ENCODE measurements at regions not wholly inside any gene's neighbourhood (a gene's known extent, or its start where the extent isn't known, plus 50 kb on each side); places are given as distances from the start of the nearest gene placed in this dataset.

GRCh38 chr1:211183747-211184313 lies 49.9 kb upstream of the KCNH1 start:
- POLR2A ChIA-PET (ENCODE audit: unreplicated experiment): no interaction called here
- Histone ChIP-seq H2AK9ac (replicated peaks; ENCODE audit: low read depth, low read length, poor library complexity) (no peak overlapping the region), H3K9ac (ENCODE audit: low read depth, low read length) (no peak overlapping the region), H3K4me2 (ENCODE audit: low read depth, low read length) (no peak overlapping the region), H4K8ac (ENCODE audit: low read depth in 2 of 2, low read length in 2 of 2) (no peak overlapping the region), H3K14ac (replicated peaks; ENCODE audit: low read depth, low read length) (no peak overlapping the region), H4K5ac (ENCODE audit: low read depth, low read length) (no peak overlapping the region), H2BK5ac (ENCODE audit: low read depth, low read length, poor library complexity, severe bottlenecking) (no peak overlapping the region), H3K4ac (ENCODE audit: low read depth, low read length) (no peak overlapping the region), H4K91ac (ENCODE audit: insufficient read depth, low read depth, low read length) (no peak overlapping the region), H3K9me3 (ENCODE audit: control insufficient read depth, insufficient read depth, low read length) (no peaks in the 10 kb centered on the region), H2AK5ac (ENCODE audit: low read depth, low read length) (no peak overlapping the region), H2BK20ac (ENCODE audit: low read depth, low read length) (no peak overlapping the region), H2AFZ (replicated peaks; ENCODE audit: low read length, poor library complexity) (no peak overlapping the region), H2BK15ac (ENCODE audit: low read depth, low read length) (no peak overlapping the region), H3K27me3 (ENCODE audit: control insufficient read depth, insufficient read depth, low read length) (no peaks in the 10 kb centered on the region), H2BK120ac (ENCODE audit: low read depth, low read length) (no peak overlapping the region), H3K36me3 (ENCODE audit: control insufficient read depth, insufficient read depth, low read length) (no peaks in the 10 kb centered on the region), H3K56ac (ENCODE audit: extremely low read depth, insufficient read depth, low read length) (no peak overlapping the region), H4K20me1 (ENCODE audit: insufficient read depth, low read length) (no peaks in the 10 kb centered on the region), H3K27ac (ENCODE audit: insufficient read depth, low read length) (no peak overlapping the region), H3K23ac (ENCODE audit: low read depth, low read length) (no peak overlapping the region), H3K4me3 (ENCODE audit: insufficient read depth, low read depth, low read length) (no peak overlapping the region), H3K9me1 (ENCODE audit: insufficient read depth, low read length) (no peaks in the 10 kb centered on the region), H3K79me1 (ENCODE audit: low read depth in 1 of 2, low read length in 2 of 2) (no peaks in the 10 kb centered on the region), H3K4me1 (ENCODE audit: control insufficient read depth, insufficient read depth, low read length) (no peaks in the 10 kb centered on the region), H3K18ac (ENCODE audit: low read depth, low read length) (no peak overlapping the region)
- dilution Hi-C loops (cut with HindIII; ENCODE audit: low sequenced_read_pairs, unreplicated experiment): no loop called here
- ATAC-seq (ENCODE audit: low read depth) (no peak), DNase-seq (no peak)
- CTCF ChIA-PET: interaction anchor here (1.5 kb wide), 1 partner anchor 16 kb away, joined by 4 read pairs; no protein-coding TSS in a partner anchor
- intact Hi-C loops (cut with micrococcal nuclease): no loop called here
- in situ Hi-C loops (cut with MboI; ENCODE audit: low sequenced_read_pairs): no loop called here
- BruUV-seq (replicated peaks): no TSS peak
- no peak for TF ChIP-seq MAZ (IDR thresholded peaks at IDR 0.05; ENCODE audit: borderline replicate concordance, low read depth, low read length)
- no peak for TF ChIP-seq USF2 (IDR thresholded peaks at IDR 0.05; ENCODE audit: low read depth, low read length)
- TF ChIP-seq NFE2L2 (IDR thresholded peaks at IDR 0.05; ENCODE audit: low read depth, low read length): 0 out of 2 replicates have a peak, but pooled peaks have one; percentile 31
- TF ChIP-seq MAFK (IDR thresholded peaks at IDR 0.05; ENCODE audit: low read depth, low read length): no peak
- WGBS, 2 experiments (ENCODE audit: extremely low coverage in 2 of 2, insufficient read length in 1 of 2): no CpG with 5 or more reads among the region's 2 CpGs

All from IMR-90 (cell line).